ENCODE measurements at regions not wholly inside any gene's neighbourhood (a gene's known extent, or its start where the extent isn't known, plus 50 kb on each side); places are given as distances from the start of the nearest gene placed in this dataset.

GRCh38 chr12:105906561-105906960 lies 232.2 kb downstream of the NUAK1 start:
- ATAC-seq (ENCODE audit: low FRiP score) (no peak), DNase-seq (ENCODE audit: low spot score) (no peak)
- no peak for TF ChIP-seq CTCF (IDR thresholded peaks at IDR 0.05)

- no peak for ATAC-seq (ENCODE audit: low FRiP score)
- DNase-seq (ENCODE audit: low spot score) = no peak
- no peak for TF ChIP-seq CTCF (IDR thresholded peaks at IDR 0.05)
Observed at GRCh38 chr12:105907982-105908381, 230.8 kb downstream of the NUAK1 start.

- no peak for DNase-seq (ENCODE audit: low spot score)
- no peak for ATAC-seq (ENCODE audit: low FRiP score)
- TF ChIP-seq CTCF (IDR thresholded peaks at IDR 0.05) = no peak
Observed at GRCh38 chr12:105910030-105910429, 228.7 kb downstream of the NUAK1 start.

GRCh38 chr12:105911966-105912365 lies 226.8 kb downstream of the NUAK1 start:
- no peak for TF ChIP-seq CTCF (IDR thresholded peaks at IDR 0.05)

GRCh38 chr12:105912882-105913678 lies 225.7 kb downstream of the NUAK1 start:
- no peak for DNase-seq (ENCODE audit: low spot score)
- no peak for ATAC-seq (ENCODE audit: low FRiP score)
- no peak for TF ChIP-seq CTCF (IDR thresholded peaks at IDR 0.05)

More at GRCh38 chr12:105911966-105912365, 226.8 kb downstream of the NUAK1 start:
- no peak for DNase-seq (ENCODE audit: low spot score)
- ATAC-seq (ENCODE audit: low FRiP score) = no peak

- ATAC-seq (ENCODE audit: low FRiP score) (no peak), DNase-seq (ENCODE audit: low spot score) (no peak)
- TF ChIP-seq CTCF (IDR thresholded peaks at IDR 0.05) = no peak
Observed at GRCh38 chr12:105915997-105916759, 222.6 kb downstream of the NUAK1 start.

GRCh38 chr12:105916760-105917039 lies 222.1 kb downstream of the NUAK1 start:
- TF ChIP-seq CTCF (IDR thresholded peaks at IDR 0.05) = no peak
- ATAC-seq (ENCODE audit: low FRiP score) (no peak), DNase-seq (ENCODE audit: low spot score) (no peak)

Measured in omental fat pad (tissue), 3 donors.